NCI-H2196 treated with DMSO at 0.1 percent for 48 hours (cell line): ENCODE measurements at regions not wholly inside any gene's neighbourhood (a gene's known extent, or its start where the extent isn't known, plus 50 kb on each side); places are given as distances from the start of the nearest gene placed in this dataset.

Experiments
- DNase-seq: peaks from one replicate; lab custom pipeline; 2025; ENCODE audit not compliant: unreplicated experiment; lab: John Stamatoyannopoulos, UW

DNA sequence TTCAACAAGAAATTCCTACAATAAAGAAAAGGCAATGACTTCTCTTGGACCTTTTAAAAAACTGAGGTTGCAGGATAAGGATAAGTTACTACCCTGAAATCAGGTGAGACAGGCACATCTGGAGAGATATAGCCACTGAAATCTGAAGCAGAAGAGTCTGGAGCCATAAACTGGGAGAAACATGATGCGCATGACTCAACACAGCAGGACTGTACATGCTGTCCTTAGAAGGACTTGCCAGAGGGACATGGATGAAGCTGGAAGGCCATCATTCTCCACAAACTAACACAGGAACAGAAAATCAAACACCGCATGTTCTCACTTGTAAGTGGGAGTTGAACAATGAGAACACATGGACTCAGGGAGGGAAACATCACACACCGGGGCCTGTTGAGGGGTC lies 1020.2 kb downstream of the AGBL1 start:
- no peak for DNase-seq

DNA sequence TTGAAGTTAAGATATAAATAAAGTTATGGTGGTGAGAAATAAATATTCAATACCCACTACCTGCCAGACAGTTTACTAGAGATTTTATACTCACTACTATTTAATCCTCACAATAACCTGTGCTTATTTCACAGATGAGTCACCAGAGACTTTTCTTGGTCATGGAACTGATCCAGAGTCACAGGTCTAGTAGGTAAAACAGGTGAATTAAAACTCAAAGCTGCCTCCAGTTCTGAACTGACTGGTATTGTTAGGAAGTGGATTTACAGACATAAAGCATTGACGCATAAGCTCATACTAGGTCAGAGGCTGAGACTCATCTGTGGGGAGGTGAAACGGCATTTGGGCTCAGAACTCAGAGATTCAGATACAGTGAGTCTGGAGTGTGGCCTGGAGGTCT lies 1009.9 kb downstream of the AGBL1 start:
- no peak for DNase-seq

DNA sequence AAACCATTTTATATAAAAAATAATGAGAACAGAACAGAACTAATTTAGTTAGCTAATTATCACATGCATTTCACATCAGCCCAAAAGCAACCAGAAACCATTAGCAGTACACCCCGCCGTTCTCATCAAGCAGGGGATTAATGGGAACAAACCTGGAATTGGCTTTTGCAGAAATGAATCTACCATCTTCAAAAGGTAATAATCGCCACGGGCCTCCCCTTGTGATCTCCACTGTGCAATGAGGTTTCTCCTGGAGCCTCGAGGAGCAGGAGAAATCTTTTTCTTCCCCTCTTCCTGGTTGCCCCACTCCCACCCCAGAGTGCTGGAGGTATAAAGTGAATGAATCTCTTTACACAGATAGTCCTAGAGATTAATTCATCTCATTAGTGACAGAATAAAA lies 1003.5 kb downstream of the AGBL1 start:
- no peak for DNase-seq

GRCh38 chr15:87082581-87082980 lies 1002.9 kb downstream of the AGBL1 start:
- DNase-seq = no peak

DNA sequence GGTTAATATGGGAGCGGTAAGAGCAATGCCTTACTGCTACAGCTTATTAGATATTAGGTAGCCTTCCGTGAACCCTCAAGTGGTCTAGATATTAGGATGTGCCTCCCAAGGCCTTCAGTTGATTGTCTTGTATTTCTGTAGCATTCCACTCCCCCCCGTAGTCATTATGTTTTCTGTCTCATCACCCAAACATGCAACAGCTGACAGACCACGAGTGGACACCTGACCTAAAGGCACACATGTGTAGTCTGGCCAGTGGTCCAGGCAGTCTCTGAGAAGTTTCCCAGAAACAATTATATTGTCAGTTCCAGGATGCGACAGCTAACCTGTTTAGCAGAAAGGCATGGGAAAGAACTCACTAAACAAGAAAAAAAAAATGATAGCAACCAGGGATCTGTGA lies 1000.9 kb downstream of the AGBL1 start:
- DNase-seq = no peak
